ENCODE measurements at regions not wholly inside any gene's neighbourhood (a gene's known extent, or its start where the extent isn't known, plus 50 kb on each side); places are given as distances from the start of the nearest gene placed in this dataset.

- DNase-seq, result no peak
Measured at GRCh38 chr5:61263561-61264272, 68.3 kb upstream of the ZSWIM6 start.

- no peak for DNase-seq
Measured at GRCh38 chr5:61264273-61264661, 67.8 kb upstream of the ZSWIM6 start.

- no peak for DNase-seq
Measured at GRCh38 chr5:61267116-61267515, 64.9 kb upstream of the ZSWIM6 start.

- no peak for DNase-seq
Measured at GRCh38 chr5:61268871-61269270, 63.2 kb upstream of the ZSWIM6 start.

GRCh38 chr5:61270510-61271165, 61.4 kb upstream of the ZSWIM6 start:
- DNase-seq, result no peak

- no peak for DNase-seq
Measured at GRCh38 chr5:61272688-61273087, 59.4 kb upstream of the ZSWIM6 start.

GRCh38 chr5:61273279-61273975, 58.6 kb upstream of the ZSWIM6 start:
- no peak for DNase-seq

- no peak for DNase-seq
Measured at GRCh38 chr5:61274511-61274911, 57.5 kb upstream of the ZSWIM6 start.

- peak in 1 of 2 experiments; percentile 12 for DNase-seq
Measured at GRCh38 chr5:61275841-61276240, 56.2 kb upstream of the ZSWIM6 start.

- no peak for DNase-seq
Measured at GRCh38 chr5:61277190-61277589, 54.9 kb upstream of the ZSWIM6 start.

- no peak for DNase-seq
Measured at GRCh38 chr5:61277781-61278180, 54.3 kb upstream of the ZSWIM6 start.

GRCh38 chr5:61279725-61280124, 52.3 kb upstream of the ZSWIM6 start:
- DNase-seq, result no peak

- no peak for DNase-seq
Measured at GRCh38 chr5:61280205-61280604, 51.9 kb upstream of the ZSWIM6 start.

- DNase-seq, result no peak
Measured at GRCh38 chr5:61280761-61281427, 51.2 kb upstream of the ZSWIM6 start.

GRCh38 chr5:61281686-61282085, 50.4 kb upstream of the ZSWIM6 start:
- DNase-seq, result no peak
